ENCODE measurements at regions not wholly inside any gene's neighbourhood (a gene's known extent, or its start where the extent isn't known, plus 50 kb on each side); places are given as distances from the start of the nearest gene placed in this dataset.
"Not testable (repeated sequence)": the region's sequence is repeated elsewhere in the genome, so short reads cannot be mapped to it uniquely, and the experiment has no call there.

DNA sequence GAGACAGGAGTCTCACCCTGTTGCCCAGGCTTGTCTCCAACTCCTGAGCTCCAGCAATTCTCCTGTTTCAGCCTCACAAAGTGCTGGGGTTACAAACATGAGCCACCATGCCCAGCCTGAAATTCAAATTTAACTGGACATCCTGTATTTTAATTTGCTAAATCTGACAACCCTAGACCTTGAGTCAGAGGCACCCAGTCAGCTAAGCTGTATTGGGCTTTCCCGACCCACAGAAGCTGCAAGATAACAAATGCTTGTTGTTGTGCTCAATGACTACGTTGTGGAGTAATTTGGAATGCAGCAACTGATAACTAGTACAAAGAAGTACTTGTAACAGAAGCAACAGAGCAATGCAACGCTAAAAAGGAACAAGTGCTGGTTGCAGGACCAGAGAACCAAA is 533.1 kb downstream of the NTRK2 start:
- DNase-seq (ENCODE audit: low spot score): no peak

DNA sequence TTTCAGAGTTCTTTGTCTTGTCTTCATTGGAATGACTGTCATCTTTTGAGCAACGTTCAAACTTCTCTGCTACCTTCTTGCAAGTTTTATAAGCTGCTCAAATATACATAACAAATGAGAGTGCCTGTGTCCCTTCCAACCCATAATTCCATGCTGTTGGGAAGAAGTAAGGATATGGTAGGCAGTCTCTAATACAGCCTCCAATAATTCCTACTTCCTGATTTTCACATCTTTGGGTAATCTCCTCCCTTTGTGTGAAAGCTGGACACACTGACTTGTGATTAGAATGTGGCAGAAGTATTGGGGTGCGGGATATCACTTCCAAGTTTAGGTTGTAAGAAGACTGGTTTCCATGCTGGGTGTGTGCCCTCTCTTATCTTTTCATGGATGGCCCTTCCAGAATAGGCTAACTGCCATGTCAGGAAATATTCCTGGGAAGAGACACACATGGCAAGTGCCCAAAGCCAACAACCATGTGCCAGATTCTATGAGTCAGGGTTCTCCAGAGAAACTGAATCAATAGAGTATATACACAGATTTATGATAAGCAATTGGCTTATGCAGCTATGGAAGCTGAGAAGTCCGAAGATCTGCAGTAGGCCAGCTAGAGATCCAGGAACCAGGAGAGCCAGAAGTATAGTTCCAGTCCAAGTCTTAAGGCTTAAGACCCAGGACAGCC is 531.3 kb downstream of the NTRK2 start:
- no peak for DNase-seq (ENCODE audit: low spot score)

- DNase-seq (ENCODE audit: low spot score): no peak
These were observed 530.5 kb downstream of the NTRK2 start for GRCh38 chr9:85199866-85200495.

DNA sequence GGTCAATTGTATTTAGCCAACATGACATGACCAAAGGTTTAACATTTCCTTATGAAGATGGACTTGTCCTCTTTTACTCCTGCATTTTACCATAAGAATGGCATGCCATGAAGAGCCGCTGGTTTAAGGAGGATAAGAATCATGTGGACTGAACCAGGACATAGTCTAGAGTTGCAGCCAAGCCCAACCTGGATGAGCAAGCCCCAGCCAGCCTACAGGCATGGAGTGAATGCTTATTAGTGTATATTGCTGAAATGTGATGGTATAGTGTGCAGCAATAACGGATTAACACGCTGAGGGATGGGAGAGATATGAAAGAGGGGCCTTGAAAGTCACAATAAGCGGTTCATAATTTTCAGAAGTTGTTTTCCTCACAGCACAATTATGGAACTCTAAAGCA is 523.2 kb downstream of the NTRK2 start:
- no peak for DNase-seq (ENCODE audit: low spot score)

DNA sequence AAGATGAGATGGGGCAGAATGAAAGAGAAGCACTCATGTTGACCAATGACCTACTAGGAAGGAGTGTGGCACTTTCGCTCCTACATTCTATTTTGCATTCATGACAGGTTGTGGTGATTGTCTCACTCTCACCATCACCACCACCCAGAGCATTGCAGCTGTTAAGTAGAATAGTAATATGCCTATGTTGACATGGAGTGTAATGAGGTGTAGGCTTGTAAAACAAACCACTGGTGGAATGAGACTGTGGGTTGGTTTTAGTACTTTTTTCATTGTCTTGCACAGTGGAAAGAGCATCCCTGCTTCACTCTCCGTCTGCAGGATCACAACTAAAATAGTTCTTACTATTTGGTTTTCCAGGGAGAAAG is 516.7 kb downstream of the NTRK2 start:
- no peak for DNase-seq (ENCODE audit: low spot score)

GRCh38 chr9:85185486-85186217 is 516.1 kb downstream of the NTRK2 start:
- no peak for DNase-seq (ENCODE audit: low spot score)

GRCh38 chr9:85182383-85182782 is 512.9 kb downstream of the NTRK2 start:
- no peak for DNase-seq (ENCODE audit: low spot score)

- DNase-seq (ENCODE audit: low spot score): no peak
These were observed 508.9 kb downstream of the NTRK2 start for GRCh38 chr9:85178474-85178873.

- DNase-seq (ENCODE audit: low spot score): no peak
These were observed 504.4 kb downstream of the NTRK2 start for GRCh38 chr9:85173967-85174366.

DNA sequence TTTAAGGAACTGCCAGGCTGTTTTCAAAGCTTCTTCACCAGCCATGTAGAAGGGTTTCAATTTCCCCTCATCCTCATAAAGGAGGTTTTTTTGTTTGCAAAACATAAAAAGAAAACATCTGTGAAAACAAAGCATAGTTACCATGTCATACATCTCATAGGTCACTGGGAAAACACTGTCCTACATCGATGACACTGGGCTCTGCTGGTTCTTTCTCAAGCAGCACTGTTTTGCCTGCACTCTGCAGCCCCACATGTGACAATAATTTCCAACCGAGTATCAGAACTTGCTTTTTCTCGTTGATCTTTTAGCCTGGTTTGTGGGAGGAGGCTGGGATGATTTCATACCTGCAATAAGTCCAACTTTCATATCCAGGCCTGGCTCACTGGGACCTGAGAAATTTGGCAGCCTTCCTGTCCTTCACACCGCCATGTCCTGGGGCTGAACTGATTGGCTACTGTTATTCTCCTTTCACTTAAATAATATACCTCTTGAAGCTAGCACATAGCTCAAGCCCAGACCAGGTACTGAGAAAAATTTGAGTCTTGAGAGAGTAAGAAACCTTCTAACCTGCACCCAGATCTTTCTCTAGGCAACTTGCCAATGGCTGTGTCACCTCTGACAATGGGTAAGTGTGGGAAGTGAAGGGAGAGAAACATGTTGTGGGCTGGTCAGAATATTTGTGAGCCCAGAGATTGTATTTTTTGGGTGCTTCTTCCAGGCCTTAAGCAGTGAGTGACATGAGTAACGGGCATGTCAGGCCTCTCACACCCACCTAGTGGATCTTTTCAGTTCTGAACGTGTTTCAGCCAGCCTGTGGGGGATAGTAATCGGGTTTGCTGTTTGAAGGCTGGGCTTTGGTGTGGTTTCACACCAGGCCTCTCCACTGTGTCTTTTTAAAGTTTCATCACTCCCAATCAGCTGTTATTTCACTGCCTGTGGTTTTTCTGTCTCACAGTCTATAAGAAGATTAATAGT is 502.8 kb downstream of the NTRK2 start:
- DNase-seq (ENCODE audit: low spot score): no peak

GRCh38 chr9:85171163-85171562 is 501.6 kb downstream of the NTRK2 start:
- DNase-seq (ENCODE audit: low spot score): no peak

GRCh38 chr9:85168412-85168811 is 498.9 kb downstream of the NTRK2 start:
- DNase-seq (ENCODE audit: low spot score): no peak

DNA sequence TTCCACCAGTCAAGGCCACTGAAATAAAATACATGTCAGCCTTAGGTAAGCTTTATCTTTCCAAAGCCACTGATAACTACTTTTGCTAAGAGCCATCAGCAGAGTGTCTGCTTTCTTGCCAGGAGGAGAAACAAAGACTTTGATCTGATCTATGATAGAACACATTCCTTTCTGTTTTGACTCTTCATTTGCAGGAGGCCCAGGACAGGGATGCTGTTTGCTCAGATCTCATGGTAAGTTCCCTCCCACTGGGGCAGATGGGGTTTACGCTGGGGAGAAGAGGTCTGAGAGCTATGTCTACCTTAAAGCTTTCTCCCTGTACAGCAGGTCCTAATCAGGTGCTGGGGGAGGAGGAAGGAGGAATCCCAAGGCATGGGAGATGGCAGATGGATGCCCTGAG is 497.6 kb downstream of the NTRK2 start:
- DNase-seq (ENCODE audit: low spot score): no peak

DNA sequence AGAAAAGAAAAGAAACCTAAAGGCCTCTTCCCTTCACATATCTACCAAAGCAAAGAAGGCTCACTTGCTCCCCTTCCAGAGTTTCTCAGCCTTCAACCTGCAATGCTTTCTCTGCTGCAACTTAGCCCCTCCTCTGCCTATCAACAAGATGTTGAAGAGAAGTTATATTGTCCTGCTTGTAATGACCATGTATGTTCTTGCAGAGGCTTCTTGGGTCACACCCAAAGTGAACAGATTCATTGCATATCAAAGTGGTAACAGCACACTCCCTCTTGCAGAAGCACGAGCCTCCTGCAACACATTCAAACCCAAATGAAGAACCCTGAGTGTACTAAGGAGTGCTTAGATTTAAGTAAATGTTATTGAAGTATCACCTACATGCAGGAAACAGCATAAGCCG is 494.3 kb downstream of the NTRK2 start:
- DNase-seq (ENCODE audit: low spot score): no peak

DNA sequence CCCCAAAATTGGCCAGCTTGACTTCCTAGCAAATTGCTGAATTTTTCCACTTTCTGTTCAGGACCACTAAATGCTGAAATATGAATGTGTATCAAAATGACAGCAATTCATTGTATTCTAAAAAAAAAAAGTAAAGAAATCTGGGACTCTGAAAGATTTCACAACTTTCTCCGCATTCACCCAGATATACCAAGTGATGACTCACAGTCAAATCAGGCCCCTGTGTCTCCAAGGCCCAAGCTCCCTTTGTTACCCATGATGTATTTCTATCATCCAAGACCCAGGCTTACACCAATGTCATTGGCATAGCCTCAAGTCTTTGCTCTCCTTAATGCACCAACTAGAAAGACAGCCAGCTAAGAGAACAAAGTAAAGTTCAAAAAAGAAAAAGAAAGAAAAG is 493.9 kb downstream of the NTRK2 start:
- DNase-seq (ENCODE audit: low spot score): no peak

DNA sequence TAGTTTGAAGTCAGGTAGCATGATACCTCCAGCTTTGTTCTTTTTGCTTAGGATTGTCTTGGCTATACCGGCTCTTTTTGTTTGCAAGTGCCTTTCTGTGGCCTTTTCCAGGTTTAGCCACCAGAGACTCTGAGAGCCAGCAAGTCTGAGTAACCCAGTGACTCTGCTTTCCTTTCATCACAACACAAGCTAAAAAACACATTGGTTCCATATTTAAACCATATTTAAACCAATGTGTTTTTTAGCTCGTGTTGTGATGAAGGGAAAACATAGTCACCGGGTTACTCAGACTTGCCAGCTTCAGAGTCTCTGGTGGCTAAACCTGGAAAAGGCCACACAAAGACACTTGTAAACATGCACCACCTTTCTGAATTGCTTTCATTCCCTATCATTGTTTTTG is 493.3 kb downstream of the NTRK2 start:
- no peak for DNase-seq (ENCODE audit: low spot score)

GRCh38 chr9:85160944-85161343 is 491.4 kb downstream of the NTRK2 start:
- DNase-seq (ENCODE audit: low spot score): not testable (repeated sequence)

GRCh38 chr9:85158512-85158911 is 489.0 kb downstream of the NTRK2 start:
- no peak for DNase-seq (ENCODE audit: low spot score)

- no peak for DNase-seq (ENCODE audit: low spot score)
These were observed 488.2 kb downstream of the NTRK2 start for GRCh38 chr9:85157772-85158171.

GRCh38 chr9:85156652-85157051 is 487.1 kb downstream of the NTRK2 start:
- DNase-seq (ENCODE audit: low spot score): no peak

DNA sequence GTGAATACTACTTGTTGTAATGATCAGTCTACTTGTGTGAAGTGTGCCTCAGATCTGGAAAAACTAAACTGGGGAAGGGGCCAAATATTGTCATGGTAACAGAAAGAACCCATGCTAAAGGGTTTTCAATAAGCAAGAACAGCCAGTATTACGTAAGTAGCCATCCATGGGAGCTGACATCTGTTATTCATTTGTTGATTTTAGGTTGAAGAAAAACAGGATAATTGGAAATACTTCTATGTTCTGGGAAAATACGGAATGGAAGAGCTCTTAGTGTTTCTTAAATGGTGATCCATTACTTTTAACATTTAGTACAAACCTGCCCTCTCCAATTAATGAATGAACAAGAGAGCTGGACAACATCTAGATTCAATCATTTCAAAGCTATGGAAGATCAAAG is 485.8 kb downstream of the NTRK2 start:
- no peak for DNase-seq (ENCODE audit: low spot score)

- DNase-seq (ENCODE audit: low spot score): no peak
These were observed 482.2 kb downstream of the NTRK2 start for GRCh38 chr9:85151741-85152140.

Data from germinal center (tissue), 1 donor.